GM20000 (cell line): ENCODE measurements at regions not wholly inside any gene's neighbourhood (a gene's known extent, or its start where the extent isn't known, plus 50 kb on each side); places are given as distances from the start of the nearest gene placed in this dataset.

ENCODE experiments used
- DNase-seq: peaks from one replicate; pipeline ENCODE4 v3.0.0; 2012; ENCODE audit warnings: low spot score
- TF ChIP-seq, protein P1 (sequence below): IDR thresholded peaks from 2 replicates; pipeline ENCODE4 v1.5.1; 2012; ENCODE audit warnings: mild to moderate bottlenecking, control low read depth; ENCODE audit errors: extremely low read depth, missing control alignments

DNA sequence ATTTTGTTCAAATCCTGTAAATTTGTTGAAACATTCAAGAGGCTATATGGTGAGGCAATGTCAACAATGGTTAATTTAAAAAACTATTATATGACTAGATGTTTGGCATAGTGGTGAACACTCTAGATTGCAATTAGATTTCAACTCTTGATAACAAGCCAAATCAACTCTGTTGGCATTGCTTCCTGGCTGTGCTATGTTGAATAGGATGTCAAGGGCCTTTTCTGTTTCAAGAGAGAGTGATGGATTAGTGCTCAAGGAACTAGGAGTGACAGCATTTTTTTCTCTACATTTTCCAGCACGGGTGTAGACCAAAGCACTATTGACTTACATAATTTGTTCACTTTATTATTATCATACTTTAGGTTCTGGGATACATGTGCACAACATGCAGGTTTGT, 172.4 kb upstream of the KCNH7 start:
- DNase-seq = no peak
- TF ChIP-seq, protein P1, sequence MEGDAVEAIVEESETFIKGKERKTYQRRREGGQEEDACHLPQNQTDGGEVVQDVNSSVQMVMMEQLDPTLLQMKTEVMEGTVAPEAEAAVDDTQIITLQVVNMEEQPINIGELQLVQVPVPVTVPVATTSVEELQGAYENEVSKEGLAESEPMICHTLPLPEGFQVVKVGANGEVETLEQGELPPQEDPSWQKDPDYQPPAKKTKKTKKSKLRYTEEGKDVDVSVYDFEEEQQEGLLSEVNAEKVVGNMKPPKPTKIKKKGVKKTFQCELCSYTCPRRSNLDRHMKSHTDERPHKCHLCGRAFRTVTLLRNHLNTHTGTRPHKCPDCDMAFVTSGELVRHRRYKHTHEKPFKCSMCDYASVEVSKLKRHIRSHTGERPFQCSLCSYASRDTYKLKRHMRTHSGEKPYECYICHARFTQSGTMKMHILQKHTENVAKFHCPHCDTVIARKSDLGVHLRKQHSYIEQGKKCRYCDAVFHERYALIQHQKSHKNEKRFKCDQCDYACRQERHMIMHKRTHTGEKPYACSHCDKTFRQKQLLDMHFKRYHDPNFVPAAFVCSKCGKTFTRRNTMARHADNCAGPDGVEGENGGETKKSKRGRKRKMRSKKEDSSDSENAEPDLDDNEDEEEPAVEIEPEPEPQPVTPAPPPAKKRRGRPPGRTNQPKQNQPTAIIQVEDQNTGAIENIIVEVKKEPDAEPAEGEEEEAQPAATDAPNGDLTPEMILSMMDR = no peak

DNA sequence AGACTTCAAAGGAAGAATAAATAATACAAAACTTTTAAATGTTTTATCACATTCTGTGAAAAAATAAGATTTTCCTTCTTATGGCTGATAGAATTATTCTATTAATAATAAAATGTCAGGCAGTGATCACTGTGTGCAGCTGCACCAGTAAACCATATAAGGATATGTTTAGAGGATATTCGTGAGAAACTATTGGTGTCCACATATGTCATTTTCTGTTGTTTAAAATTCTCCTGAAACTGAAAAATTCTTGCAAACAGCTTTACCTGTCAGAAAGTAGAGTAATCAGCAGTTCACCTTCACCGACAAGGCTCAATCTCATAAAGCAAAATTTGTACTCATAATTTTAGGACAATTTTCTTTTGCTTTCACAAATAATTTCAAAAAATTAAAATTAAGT, 170.1 kb upstream of the KCNH7 start:
- DNase-seq = no peak
- TF ChIP-seq, protein P1 = no peak

DNA sequence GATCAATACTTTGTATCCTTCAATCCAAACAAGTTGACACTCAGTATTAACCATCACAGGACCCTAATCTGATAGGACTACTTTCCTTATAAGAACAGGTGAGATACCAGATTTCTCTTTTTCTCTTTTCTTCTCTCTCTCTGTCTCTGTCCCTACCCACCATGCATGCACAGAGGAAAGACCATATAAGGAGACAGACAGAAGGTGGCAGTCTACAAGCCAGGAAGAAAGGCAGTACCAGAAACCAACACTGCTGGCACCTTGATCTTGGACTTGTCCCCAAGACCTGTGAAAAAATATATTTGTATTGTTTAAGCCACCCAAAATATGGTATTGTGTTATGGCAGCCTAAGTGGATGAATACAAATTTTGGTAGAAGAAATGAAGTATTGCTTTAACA, 156.2 kb upstream of the KCNH7 start:
- TF ChIP-seq, protein P1 = no peak
- DNase-seq = no peak

DNA sequence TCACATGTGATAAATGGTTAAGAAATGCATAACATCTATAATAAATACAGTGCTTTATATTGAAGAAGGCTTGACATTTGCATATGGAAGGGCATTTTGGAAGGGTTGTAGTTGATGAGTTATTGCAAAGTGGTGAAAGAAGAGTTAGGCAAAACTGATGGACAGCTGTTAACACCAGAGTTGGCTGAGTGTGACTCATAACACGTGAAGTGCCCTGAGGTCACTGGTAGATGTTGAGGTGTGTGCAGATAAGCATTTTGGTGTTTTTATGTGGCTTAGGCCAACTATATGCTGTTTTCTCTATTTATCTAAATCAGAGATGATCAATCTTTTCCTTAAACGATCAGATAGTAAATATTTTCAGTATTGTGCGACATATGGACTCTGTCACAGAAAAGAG, 154.3 kb upstream of the KCNH7 start:
- TF ChIP-seq, protein P1 = no peak
- DNase-seq = no peak

DNA sequence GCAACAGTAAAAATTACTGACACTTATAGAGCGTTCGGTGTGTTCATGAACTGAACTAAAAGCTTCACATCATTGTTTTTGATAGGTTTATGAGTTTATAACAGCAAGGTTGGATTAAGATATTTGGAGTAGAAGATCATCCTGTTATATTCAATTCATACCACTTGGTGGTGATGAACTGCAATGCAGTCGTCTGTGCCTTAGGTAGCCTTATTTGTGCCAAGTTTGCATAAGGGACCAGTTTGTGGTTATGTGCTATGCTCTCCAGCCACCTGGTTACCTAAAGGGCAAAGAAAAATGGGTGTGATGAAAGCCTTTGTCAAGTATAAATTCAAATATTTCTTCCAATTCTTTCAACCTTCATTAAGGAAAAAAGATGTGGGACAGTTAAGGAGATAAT, 150.9 kb upstream of the KCNH7 start:
- TF ChIP-seq, protein P1 = no peak
- DNase-seq = no peak

DNA sequence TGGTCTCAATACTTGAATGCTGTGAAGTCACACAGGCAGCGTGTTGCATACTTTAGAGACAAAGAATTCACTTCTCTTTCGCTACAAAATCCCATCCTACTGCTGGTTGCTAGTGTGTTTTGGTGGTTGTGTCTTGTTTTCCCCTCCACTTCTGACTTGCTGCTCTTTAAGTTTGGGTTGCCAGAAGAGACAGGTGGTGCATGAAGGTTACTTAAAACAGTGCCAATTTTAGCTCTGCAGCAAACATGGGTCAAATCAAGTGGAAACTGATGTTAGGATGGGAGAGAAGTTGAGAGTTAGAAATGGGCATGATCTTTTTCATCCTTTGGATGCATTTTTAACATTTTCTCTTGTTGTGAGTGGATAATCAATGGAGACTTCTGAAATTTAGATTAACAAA, 136.2 kb upstream of the KCNH7 start:
- TF ChIP-seq, protein P1 = no peak
- no peak for DNase-seq

DNA sequence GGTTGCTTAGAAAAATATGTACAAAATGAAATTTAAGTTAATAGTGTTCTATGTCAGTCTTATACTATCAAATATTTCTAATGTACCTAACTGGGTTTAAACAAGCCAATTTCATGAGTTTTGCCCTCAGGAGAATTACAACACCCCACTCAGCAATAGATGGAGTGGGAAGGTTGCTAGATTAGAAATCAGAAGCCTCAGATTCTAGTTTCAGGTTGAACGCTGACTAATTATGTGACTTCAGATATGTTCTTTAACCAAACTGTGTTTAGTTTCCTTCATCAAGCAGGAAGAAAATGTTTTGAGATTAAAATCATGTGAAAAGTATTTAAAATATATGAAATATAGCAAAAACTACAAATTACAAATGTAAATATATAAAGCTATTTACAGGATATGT, 133.8 kb upstream of the KCNH7 start:
- TF ChIP-seq, protein P1 = no peak
- no peak for DNase-seq

DNA sequence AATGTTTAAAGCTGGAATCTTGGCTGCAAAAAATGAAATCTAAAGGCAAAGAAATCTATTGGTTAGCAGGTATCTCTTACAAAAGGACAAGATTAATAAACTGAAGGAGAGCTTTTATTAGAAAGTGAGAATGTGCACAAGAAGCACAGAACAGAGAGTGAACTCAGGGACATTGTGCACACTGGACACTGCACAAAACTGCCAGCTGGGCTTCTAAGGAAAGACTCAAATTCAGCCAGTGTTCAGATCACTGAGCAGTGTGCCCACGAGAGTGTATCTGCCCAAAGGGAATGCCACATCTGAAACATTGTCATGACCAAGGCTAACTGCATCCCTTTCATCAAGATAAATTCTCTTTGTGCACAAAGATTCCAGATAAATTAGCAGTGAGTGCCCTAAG, 129.7 kb upstream of the KCNH7 start:
- TF ChIP-seq, protein P1 = no peak
- DNase-seq = no peak
